Activated CD8-positive, alpha-beta T cell treated with anti-CD3 and anti-CD28 coated beads for 36 hours (primary cell): ENCODE measurements at regions not wholly inside any gene's neighbourhood (a gene's known extent, or its start where the extent isn't known, plus 50 kb on each side); places are given as distances from the start of the nearest gene placed in this dataset.
A peak's percentile ranks its signal among the peaks of the same experiment; 100 is the strongest.
"Not testable (repeated sequence)": the region's sequence is repeated elsewhere in the genome, so short reads cannot be mapped to it uniquely, and the experiment has no call there.

Experiments used
- ATAC-seq: fragments of 200-7000 bp; cut with Tn5 transposase; one replicate; pipeline ENCODE4 v1.10.0; 2021; ENCODE audit warnings: mild to moderate bottlenecking, moderate library complexity
- CTCF ChIA-PET: fragments of 350-600 bp; sonication (Branson Sonifier 250); formaldehyde crosslinking; loops from one replicate; lab custom pipeline; 2021; ENCODE audit warnings: antibody characterized with exemption; lab: Charles Lee
- POLR2A ChIA-PET: fragments of 350-600 bp; sonication (Branson Sonifier 250); formaldehyde crosslinking; loops from one replicate; lab custom pipeline; 2021; ENCODE audit warnings: antibody characterized with exemption; lab: Charles Lee
- DNase-seq: peaks from one replicate; pipeline ENCODE4 v3.0.0-alpha.2; 2020
- H3K27ac Mint-ChIP-seq: one replicate; pipeline ENCODE4 v1.8.0; 2021; ENCODE audit warnings: mild to moderate bottlenecking, mixed read lengths
- H3K27me3 Mint-ChIP-seq: one replicate; pipeline ENCODE4 v1.8.0; 2021; ENCODE audit warnings: mixed read lengths
- H3K36me3 Mint-ChIP-seq: one replicate; pipeline ENCODE4 v1.8.0; 2021; ENCODE audit warnings: low read depth, mixed read lengths
- H3K4me1 Mint-ChIP-seq: one replicate; pipeline ENCODE4 v1.8.0; 2021; ENCODE audit warnings: low read depth, mixed read lengths
- H3K4me3 Mint-ChIP-seq: one replicate; pipeline ENCODE4 v1.8.0; 2021; ENCODE audit warnings: mild to moderate bottlenecking, moderate library complexity, mixed read lengths
- H3K9me3 Mint-ChIP-seq: one replicate; pipeline ENCODE4 v1.8.0; 2021; ENCODE audit warnings: mixed read lengths
- CTCF ChIP-seq: fragments of 200-600 bp; IDR thresholded peaks from one replicate; pipeline ENCODE4 v1.8.0; 2022; ENCODE audit warnings: antibody characterized with exemption, mild to moderate bottlenecking
- intact Hi-C: fragments of 100-400 bp; cut with micrococcal nuclease; formaldehyde crosslinking; loops from one replicate; pipeline ENCODE4 v1.10.0; 2022

- DNase-seq, H3K4me3 Mint-ChIP-seq, H3K4me1 Mint-ChIP-seq, H3K27ac Mint-ChIP-seq, H3K9me3 Mint-ChIP-seq, H3K36me3 Mint-ChIP-seq, POLR2A ChIA-PET, intact Hi-C loops, CTCF ChIA-PET, H3K27me3 Mint-ChIP-seq, ATAC-seq: not testable (repeated sequence)
Measured at GRCh38 chr2:113386780-113387433, 50.6 kb upstream of the ZNG1B start.

- H3K9me3 Mint-ChIP-seq, ATAC-seq, CTCF ChIA-PET, DNase-seq, H3K4me3 Mint-ChIP-seq, H3K27ac Mint-ChIP-seq, intact Hi-C loops, H3K36me3 Mint-ChIP-seq, H3K27me3 Mint-ChIP-seq, POLR2A ChIA-PET: not testable (repeated sequence)
- H3K4me1 Mint-ChIP-seq, result peaks cover 10% of the 10 kb centered on the region
Measured at GRCh38 chr2:113379621-113380020, 57.9 kb upstream of the ZNG1B start.

GRCh38 chr2:113376913-113377445 is 60.5 kb upstream of the ZNG1B start:
- DNase-seq (no peak), ATAC-seq (peak; percentile 87)
- Mint-ChIP-seq H3K4me3 (no peak overlapping the region), H3K27me3 (peaks cover 9% of the 10 kb centered on the region), H3K36me3 (no peaks in the 10 kb centered on the region), H3K4me1 (peaks cover 10% of the 10 kb centered on the region), H3K9me3 (no peaks in the 10 kb centered on the region), H3K27ac (peak overlapping the region; percentile 63)
- intact Hi-C loops, result no loop called here
- ChIA-PET POLR2A (no interaction called here), CTCF (interaction anchor here (0.9 to 2.5 kb wide), 6 partner anchors 13 to 297 kb away, joined by 3 to 8 read pairs (median 4); no protein-coding TSS in a partner anchor)
- TF ChIP-seq CTCF, result no peak

GRCh38 chr2:113376253-113376912 is 61.1 kb upstream of the ZNG1B start:
- peaks cover 9% of the 10 kb centered on the region for H3K27me3 Mint-ChIP-seq
- H3K27ac Mint-ChIP-seq, result peak overlapping the region; percentile 17
- H3K4me1 Mint-ChIP-seq, result peaks cover 10% of the 10 kb centered on the region
- DNase-seq, result peak; percentile 13
- intact Hi-C loops, result no loop called here
- TF ChIP-seq CTCF, result no peak
- CTCF ChIA-PET, result interaction anchor here (0.9 to 2.5 kb wide), 6 partner anchors 14 to 296 kb away, joined by 3 to 8 read pairs (median 4); no protein-coding TSS in a partner anchor
- H3K36me3 Mint-ChIP-seq, result no peaks in the 10 kb centered on the region
- H3K9me3 Mint-ChIP-seq, result no peaks in the 10 kb centered on the region
- ATAC-seq, result peak; percentile 64
- POLR2A ChIA-PET, result interaction anchor here (1.1 kb wide), 1 partner anchor 293 kb away, joined by 3 read pairs; no protein-coding TSS in a partner anchor
- no peak overlapping the region for H3K4me3 Mint-ChIP-seq

- intact Hi-C loops, DNase-seq, H3K36me3 Mint-ChIP-seq, H3K9me3 Mint-ChIP-seq, POLR2A ChIA-PET, ATAC-seq, H3K27me3 Mint-ChIP-seq, CTCF ChIA-PET, H3K27ac Mint-ChIP-seq, H3K4me3 Mint-ChIP-seq: not testable (repeated sequence)
- peaks cover 13% of the 10 kb centered on the region for H3K4me1 Mint-ChIP-seq
Measured at GRCh38 chr2:113374857-113375256, 62.6 kb upstream of the ZNG1B start.

- H3K9me3 Mint-ChIP-seq, H3K4me3 Mint-ChIP-seq, POLR2A ChIA-PET, ATAC-seq, H3K27ac Mint-ChIP-seq, DNase-seq, intact Hi-C loops, H3K27me3 Mint-ChIP-seq, H3K36me3 Mint-ChIP-seq: not testable (repeated sequence)
- peaks cover 13% of the 10 kb centered on the region for H3K4me1 Mint-ChIP-seq
- CTCF ChIA-PET, result interaction anchor here (0.7 to 4.1 kb wide), 3 partner anchors 18 to 234 kb away, joined by 3 to 62 read pairs (median 5); no protein-coding TSS in a partner anchor
Measured at GRCh38 chr2:113372258-113372834, 65.1 kb upstream of the ZNG1B start.
